ENCODE measurements at regions not wholly inside any gene's neighbourhood (a gene's known extent, or its start where the extent isn't known, plus 50 kb on each side); places are given as distances from the start of the nearest gene placed in this dataset.
A peak's percentile ranks its signal among the peaks of the same experiment; 100 is the strongest.

- no peak for DNase-seq (ENCODE audit: low read depth)
These were observed 73.9 kb downstream of the CASP3 start for GRCh38 chr4:184575306-184575705.

- no peak for DNase-seq (ENCODE audit: low read depth)
These were observed 74.4 kb downstream of the CASP3 start for GRCh38 chr4:184574861-184575260.

- DNase-seq (ENCODE audit: low read depth), result no peak
These were observed 75.5 kb downstream of the CASP3 start for GRCh38 chr4:184573701-184574100.

- peak; percentile 29 for DNase-seq (ENCODE audit: low read depth)
These were observed 80.5 kb downstream of the CASP3 start for GRCh38 chr4:184568770-184569169.

- DNase-seq (ENCODE audit: low read depth), result no peak
These were observed 85.6 kb downstream of the CASP3 start for GRCh38 chr4:184563621-184564020.

GRCh38 chr4:184558996-184559395 lies 84.6 kb upstream of the IRF2 start:
- DNase-seq (ENCODE audit: low read depth), result no peak

GRCh38 chr4:184553891-184554290 lies 79.5 kb upstream of the IRF2 start:
- no peak for DNase-seq (ENCODE audit: low read depth)

- DNase-seq (ENCODE audit: low read depth), result no peak
These were observed 76.1 kb upstream of the IRF2 start for GRCh38 chr4:184550476-184550875.

GRCh38 chr4:184548648-184549341 lies 74.4 kb upstream of the IRF2 start:
- peak; percentile 55 for DNase-seq (ENCODE audit: low read depth)

- DNase-seq (ENCODE audit: low read depth), result no peak
These were observed 73.9 kb upstream of the IRF2 start for GRCh38 chr4:184548316-184548647.

- DNase-seq (ENCODE audit: low read depth), result peak; percentile 39
These were observed 70.5 kb upstream of the IRF2 start for GRCh38 chr4:184544788-184545409.

- DNase-seq (ENCODE audit: low read depth), result no peak
These were observed 67.6 kb upstream of the IRF2 start for GRCh38 chr4:184541907-184542306.

GRCh38 chr4:184540307-184540706 lies 66.0 kb upstream of the IRF2 start:
- DNase-seq (ENCODE audit: low read depth), result no peak

GRCh38 chr4:184538023-184538599 lies 63.8 kb upstream of the IRF2 start:
- peak; percentile 88 for DNase-seq (ENCODE audit: low read depth)

- peak; percentile 93 for DNase-seq (ENCODE audit: low read depth)
These were observed 63.1 kb upstream of the IRF2 start for GRCh38 chr4:184537269-184538022.

GRCh38 chr4:184536881-184537248 lies 62.5 kb upstream of the IRF2 start:
- DNase-seq (ENCODE audit: low read depth), result no peak

- no peak for DNase-seq (ENCODE audit: low read depth)
These were observed 61.9 kb upstream of the IRF2 start for GRCh38 chr4:184536065-184536880.

GRCh38 chr4:184534511-184535391 lies 60.4 kb upstream of the IRF2 start:
- peak; percentile 70 for DNase-seq (ENCODE audit: low read depth)

GRCh38 chr4:184533908-184534307 lies 59.6 kb upstream of the IRF2 start:
- no peak for DNase-seq (ENCODE audit: low read depth)

GRCh38 chr4:184531008-184531407 lies 56.7 kb upstream of the IRF2 start:
- no peak for DNase-seq (ENCODE audit: low read depth)

GRCh38 chr4:184529283-184529682 lies 54.9 kb upstream of the IRF2 start:
- peak; percentile 92 for DNase-seq (ENCODE audit: low read depth)

Measured in RPMI7951 (cell line).